ENCODE measurements at regions not wholly inside any gene's neighbourhood (a gene's known extent, or its start where the extent isn't known, plus 50 kb on each side); places are given as distances from the start of the nearest gene placed in this dataset.
"Not testable (repeated sequence)": the region's sequence is repeated elsewhere in the genome, so short reads cannot be mapped to it uniquely, and the experiment has no call there.

DNA sequence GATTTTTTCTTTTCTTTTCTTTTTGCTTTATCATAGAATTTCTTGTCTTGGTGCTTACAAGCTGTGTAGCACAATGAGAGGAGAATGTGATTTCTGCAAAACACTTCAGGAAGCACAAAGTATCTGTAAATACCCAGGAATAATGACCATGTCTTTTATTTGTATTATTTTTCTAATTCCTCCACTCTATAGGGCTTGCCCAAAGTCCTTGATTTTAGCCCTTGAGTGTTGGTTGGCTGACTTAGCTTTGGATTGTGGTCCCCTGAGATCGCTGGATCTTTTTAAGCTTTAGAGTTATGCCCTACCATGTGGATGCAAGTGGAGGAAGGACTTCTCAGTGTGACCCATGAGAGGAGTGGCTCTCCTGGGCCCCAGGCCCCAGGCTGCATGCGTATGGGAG is 52.2 kb downstream of the HOXC4 start:
- DNase-seq (ENCODE audit: low spot score): not testable (repeated sequence)

DNA sequence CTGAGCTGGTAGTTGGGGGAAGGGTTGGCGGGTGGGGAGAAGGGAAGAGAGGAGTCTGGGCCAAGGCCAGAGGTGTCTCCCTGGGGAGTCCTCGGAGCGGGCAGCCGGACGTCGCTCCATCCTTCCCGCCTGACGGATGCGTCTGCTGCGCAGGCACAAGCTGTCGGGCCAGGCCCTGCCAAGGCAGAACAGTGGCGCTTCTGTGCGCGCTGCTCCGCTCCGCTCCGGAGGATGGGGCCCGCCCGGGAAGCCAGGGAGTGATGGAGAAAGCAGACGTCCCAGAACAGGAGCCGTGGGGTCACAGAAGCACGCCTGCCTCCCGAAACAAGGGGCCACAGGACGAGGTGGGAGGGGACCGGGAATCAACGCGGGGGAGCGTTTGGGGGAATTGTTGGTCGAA is 52.6 kb downstream of the HOXC4 start:
- DNase-seq (ENCODE audit: low spot score); in situ Hi-C loops (cut with MboI; ENCODE audit: low sequenced_read_pairs, unreplicated experiment): not testable (repeated sequence)

More for the DNA sequence above, 52.2 kb downstream of the HOXC4 start:
- in situ Hi-C loops (cut with MboI; ENCODE audit: low sequenced_read_pairs, unreplicated experiment): not testable (repeated sequence)

DNA sequence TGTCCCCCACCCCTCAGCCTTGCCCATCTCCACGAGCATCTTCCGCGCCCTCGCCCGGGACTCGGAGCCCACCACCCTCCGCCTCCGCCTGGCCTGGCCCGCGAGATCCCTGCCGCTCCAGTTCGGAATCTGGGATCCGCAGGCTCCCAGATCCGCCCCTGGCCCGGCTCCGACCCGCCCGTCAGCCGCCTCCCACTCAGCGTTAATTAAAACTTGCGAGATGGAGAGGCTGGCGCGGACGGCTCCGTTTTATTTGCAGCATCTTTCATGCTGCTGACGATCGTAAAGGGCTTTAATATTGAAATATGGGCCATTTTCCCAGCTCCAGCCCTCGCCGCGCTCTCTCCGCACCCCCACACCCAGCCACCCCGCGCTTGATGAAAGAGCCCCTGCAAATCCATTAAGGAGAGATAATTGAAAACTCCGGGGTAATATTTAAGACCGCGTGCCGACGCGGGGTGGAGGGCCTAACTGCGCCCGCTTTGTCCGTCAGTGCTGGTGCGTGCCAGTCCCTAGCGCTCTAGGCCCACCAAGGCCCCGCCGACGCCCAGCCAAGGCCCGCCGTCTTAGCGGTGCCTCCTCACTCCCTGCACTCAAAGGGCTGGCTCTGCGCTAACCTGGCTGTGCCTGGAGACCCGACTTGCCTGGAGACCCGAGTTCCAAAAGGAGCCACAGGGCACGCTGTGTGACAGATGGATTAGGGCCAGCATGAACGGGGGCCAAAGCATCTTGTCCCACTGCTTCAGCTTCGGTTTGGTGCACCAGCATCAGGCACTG is 53.4 kb downstream of the HOXC4 start:
- in situ Hi-C loops (cut with MboI; ENCODE audit: low sequenced_read_pairs, unreplicated experiment): not testable (repeated sequence)
- peak; percentile 20 for DNase-seq (ENCODE audit: low spot score)

DNA sequence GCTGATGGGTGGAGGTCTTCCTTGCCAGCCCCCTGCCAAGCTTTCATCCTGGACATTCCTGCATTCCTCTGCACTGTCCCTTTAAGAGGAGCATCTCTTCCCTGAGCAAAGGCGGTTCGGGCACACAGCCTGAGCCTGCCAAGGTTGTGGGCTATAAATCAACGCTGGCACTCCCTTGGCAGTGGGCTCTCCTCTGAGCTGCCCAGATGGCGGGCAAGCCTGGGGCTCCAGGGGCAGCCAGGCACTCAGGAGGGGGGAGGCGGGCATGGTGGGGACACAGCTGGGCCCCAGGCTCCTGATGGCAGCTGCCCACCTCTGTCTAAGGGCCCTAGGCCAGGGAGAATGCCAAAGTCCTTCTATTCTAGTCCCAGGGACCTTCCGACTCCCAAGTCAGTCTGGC is 58.7 kb downstream of the HOXC4 start:
- in situ Hi-C loops (cut with MboI; ENCODE audit: low sequenced_read_pairs, unreplicated experiment); DNase-seq (ENCODE audit: low spot score): not testable (repeated sequence)

DNA sequence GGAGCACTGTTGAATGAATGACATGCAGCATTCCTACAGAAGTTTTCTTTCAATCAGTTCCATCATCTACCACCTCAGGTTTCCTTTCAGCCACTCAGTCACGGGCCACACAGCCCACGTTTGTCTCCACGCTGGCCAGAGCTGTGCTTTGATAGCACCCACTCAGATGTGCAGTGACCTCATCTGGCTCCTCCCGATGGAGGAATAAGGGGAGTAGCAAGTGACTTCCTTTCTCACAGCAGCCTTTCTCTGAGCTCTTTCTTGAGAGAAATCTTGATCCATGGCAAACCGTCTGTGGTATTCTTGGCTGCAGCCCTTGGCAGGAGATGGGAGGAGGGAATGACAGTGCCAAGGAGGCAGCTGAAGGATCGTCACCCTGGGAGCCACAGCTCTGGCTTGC is 62.4 kb downstream of the HOXC4 start:
- DNase-seq (ENCODE audit: low spot score); in situ Hi-C loops (cut with MboI; ENCODE audit: low sequenced_read_pairs, unreplicated experiment): not testable (repeated sequence)

DNA sequence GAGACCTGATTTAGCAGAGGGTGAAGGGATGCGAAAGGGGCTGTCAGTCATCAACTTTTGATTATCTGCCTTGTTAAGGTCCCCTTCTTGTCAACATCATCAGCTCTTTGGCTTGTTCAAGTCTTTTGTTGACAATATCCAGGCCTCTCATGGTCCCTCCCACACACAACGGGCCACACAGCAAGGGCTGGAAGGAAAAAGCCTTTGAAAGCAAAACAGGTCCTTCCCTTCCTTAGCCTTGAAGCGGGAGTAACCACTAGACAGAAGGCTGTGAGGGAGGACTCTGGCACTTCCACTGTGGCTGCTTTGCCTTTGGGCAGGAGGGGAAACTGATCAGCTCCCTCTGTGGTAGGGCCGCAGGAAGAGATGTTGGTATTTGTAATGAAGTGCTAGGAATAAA is 63.8 kb downstream of the HOXC4 start:
- in situ Hi-C loops (cut with MboI; ENCODE audit: low sequenced_read_pairs, unreplicated experiment); DNase-seq (ENCODE audit: low spot score): not testable (repeated sequence)

DNA sequence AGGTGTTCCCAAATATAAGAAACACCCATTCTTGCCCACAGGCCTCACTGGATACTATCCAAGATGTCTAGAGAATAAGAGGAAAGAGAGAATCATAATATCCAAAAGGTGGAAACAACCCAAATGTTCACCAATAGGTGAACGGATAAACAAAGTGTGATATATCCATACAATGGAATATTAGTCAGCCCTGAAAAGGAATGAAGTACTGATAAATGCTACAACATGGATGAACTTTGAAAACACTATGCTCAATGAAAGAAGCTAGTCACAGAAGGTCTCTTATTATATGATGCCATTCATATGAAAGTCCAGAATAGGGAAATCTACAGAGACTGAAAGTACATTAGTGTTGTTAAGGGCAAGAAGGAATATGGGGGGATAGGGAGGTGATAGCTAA is 65.4 kb downstream of the HOXC4 start:
- in situ Hi-C loops (cut with MboI; ENCODE audit: low sequenced_read_pairs, unreplicated experiment); DNase-seq (ENCODE audit: low spot score): not testable (repeated sequence)

DNA sequence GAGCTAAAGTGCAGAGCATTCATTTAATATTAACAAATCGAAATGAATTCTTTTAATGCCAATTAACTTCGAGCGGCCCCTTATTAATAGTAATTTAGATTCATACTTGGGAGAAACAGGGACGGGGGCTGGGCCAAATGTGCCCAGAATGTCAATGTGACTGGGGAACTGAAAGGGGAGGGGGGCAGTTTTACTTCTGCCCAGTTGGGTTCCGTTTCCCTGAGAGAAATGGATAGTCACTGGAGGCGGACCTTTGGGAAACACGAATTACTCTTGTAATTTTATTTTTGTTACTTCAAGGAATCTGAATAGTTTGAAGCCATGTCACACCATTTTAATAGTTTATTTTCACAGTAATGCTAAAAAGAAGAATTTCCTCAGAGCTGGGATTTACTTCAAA is 64.8 kb downstream of the SMUG1 start:
- in situ Hi-C loops (cut with MboI; ENCODE audit: low sequenced_read_pairs, unreplicated experiment); DNase-seq (ENCODE audit: low spot score): not testable (repeated sequence)

DNA sequence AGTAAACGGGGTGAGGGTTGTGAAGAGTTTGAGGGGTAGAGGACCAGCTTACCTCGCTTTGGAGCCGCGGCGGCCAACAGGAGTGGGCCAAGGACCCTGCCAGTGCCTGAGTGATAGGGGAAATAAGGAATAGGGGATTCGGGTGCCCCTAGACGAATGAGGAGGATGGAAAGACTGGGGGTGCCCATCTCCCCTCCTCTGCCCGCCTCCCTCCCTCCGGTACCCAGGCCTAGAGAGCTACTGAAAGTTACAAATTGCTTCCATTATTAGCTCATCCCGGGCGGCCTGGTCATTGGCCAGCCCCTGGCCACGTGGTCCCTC is 63.1 kb downstream of the SMUG1 start:
- DNase-seq (ENCODE audit: low spot score); in situ Hi-C loops (cut with MboI; ENCODE audit: low sequenced_read_pairs, unreplicated experiment): not testable (repeated sequence)

DNA sequence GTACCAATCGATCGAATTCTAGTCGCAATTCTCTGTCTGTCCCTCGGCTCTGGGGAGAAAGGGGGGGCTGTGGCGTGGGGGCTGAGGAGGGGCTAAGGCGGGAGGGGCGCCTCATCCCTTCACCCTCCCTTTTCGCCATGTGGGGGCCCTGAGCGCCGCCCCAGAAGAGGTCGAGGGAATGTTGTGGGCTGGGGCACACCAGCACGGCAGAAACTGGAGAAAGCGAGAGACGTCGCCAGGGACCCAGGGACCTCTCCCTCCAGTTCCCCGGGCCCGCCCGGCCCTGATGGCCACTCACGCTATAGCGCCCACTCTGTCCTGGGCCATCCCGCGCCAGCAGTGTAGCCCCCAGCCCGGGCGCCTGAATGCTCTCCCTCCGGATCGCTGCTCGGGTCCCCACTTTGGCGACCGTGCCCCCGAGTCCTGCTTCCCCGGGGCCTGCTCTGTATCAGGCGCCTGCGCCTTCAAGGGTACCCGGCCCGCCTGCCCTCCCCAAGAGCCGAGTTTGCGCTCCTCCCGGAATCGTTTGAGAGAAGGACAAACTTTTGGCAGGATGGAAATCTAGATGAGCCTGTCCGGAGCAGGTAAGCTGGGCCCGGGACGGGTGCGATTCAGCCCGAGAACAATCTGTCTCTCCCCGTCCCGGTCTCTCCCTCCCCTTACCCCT is 62.6 kb downstream of the SMUG1 start:
- TF ChIP-seq, protein P1, sequence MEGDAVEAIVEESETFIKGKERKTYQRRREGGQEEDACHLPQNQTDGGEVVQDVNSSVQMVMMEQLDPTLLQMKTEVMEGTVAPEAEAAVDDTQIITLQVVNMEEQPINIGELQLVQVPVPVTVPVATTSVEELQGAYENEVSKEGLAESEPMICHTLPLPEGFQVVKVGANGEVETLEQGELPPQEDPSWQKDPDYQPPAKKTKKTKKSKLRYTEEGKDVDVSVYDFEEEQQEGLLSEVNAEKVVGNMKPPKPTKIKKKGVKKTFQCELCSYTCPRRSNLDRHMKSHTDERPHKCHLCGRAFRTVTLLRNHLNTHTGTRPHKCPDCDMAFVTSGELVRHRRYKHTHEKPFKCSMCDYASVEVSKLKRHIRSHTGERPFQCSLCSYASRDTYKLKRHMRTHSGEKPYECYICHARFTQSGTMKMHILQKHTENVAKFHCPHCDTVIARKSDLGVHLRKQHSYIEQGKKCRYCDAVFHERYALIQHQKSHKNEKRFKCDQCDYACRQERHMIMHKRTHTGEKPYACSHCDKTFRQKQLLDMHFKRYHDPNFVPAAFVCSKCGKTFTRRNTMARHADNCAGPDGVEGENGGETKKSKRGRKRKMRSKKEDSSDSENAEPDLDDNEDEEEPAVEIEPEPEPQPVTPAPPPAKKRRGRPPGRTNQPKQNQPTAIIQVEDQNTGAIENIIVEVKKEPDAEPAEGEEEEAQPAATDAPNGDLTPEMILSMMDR (IDR thresholded peaks at IDR 0.05; ENCODE audit: borderline replicate concordance, control extremely low read depth, extremely low read depth, insufficient read depth, missing control alignments): no peak
- DNase-seq (ENCODE audit: low spot score): no peak
- in situ Hi-C loops (cut with MboI; ENCODE audit: low sequenced_read_pairs, unreplicated experiment): no loop called here

DNA sequence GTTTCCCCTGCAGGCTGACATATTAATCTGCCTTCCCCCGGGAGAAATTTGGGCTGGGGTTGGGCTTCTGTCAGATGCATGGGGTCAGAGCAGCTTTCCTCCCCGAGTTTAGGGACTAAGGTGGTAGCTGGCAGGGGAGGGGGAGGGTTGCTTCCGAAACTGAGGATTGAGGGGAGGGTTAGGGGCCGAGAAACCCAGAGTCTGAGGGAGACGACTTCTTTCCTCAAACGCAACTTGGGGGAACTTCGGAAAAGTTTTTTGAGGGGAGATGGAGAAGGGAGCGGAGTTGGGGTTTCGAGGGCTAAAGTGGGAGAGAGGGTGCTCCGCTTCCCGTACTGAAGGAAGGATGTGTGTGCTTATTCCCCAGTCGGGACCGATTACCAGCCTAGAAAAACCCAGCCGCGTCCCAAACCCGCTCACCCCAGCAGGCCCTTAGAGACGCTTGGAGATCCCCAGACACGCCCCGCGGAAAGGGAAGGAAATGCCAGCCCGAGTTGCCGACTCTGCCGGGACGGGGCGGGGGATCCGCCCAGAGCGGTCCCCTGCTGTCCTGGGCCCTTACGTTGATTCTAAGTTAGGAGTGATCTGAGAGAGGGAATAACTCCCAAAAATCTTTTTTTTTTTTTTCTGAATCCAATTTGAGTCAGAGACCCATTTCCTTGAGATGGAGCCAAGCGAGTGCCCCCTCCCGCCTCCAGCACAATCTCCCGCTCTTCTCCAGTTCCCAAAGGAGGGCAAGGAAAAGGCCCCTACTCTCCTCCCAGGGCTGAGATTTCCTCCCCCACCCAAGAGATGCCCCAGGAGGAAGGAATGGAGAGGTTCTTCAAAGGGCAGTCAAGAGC is 61.9 kb downstream of the SMUG1 start:
- DNase-seq (ENCODE audit: low spot score): no peak
- TF ChIP-seq, protein P1 (IDR thresholded peaks at IDR 0.05; ENCODE audit: borderline replicate concordance, control extremely low read depth, extremely low read depth, insufficient read depth, missing control alignments): no peak
- in situ Hi-C loops (cut with MboI; ENCODE audit: low sequenced_read_pairs, unreplicated experiment): no loop called here
